H1 (cell line): ENCODE measurements at regions not wholly inside any gene's neighbourhood (a gene's known extent, or its start where the extent isn't known, plus 50 kb on each side); places are given as distances from the start of the nearest gene placed in this dataset.

ENCODE experiments used
- CTCF ChIA-PET: fragments of 300-600 bp; sonication (Branson Sonifier 250); formaldehyde crosslinking; loops from one replicate; lab custom pipeline; 2021; ENCODE audit not compliant: partially characterized antibody; lab: Charles Lee
- POLR2A ChIA-PET: fragments of 300-600 bp; sonication (Branson Sonifier 250); formaldehyde crosslinking; loops from one replicate; lab custom pipeline; 2021; ENCODE audit warnings: inconsistent platforms; ENCODE audit not compliant: partially characterized antibody; lab: Charles Lee
- DNase-seq, 2 experiments: peaks; one replicate each; pipeline versions ENCODE4 v3.0.0 to v3.0.0-alpha.2; 2010 to 2022; ENCODE audit warnings: low spot score in 2 of 2, low read depth in 1 of 2, mixed read lengths in 1 of 2
- FAIRE-seq: peaks from 2 replicates; lab custom pipeline; 2011; peaks lifted over from hg19 to GRCh38; lab: Jason Lieb, UNC
- H2AFZ ChIP-seq: 2 replicates; pipeline ENCODE4 v1.8.1; 2012; ENCODE audit warnings: low read length, inconsistent platforms
- H2AK5ac ChIP-seq: 2 replicates; pipeline ENCODE4 v1.6.1; 2013; ENCODE audit warnings: low read depth, low read length
- H2BK120ac ChIP-seq: replicated peaks from 2 replicates; pipeline ENCODE3; 2013; ENCODE audit warnings: low read depth, low read length, inconsistent platforms
- H2BK12ac ChIP-seq: 2 replicates; pipeline ENCODE4 v1.6.1; 2013; ENCODE audit warnings: low read depth, low read length
- H2BK15ac ChIP-seq: 2 replicates; pipeline ENCODE4 v1.6.1; 2013; ENCODE audit warnings: low read length
- H2BK20ac ChIP-seq: 2 replicates; pipeline ENCODE4 v1.6.1; 2013; ENCODE audit warnings: low read length
- H2BK5ac ChIP-seq: 2 replicates; pipeline ENCODE4 v1.6.1; 2013; ENCODE audit warnings: low read depth, low read length
- H3K14ac ChIP-seq: 2 replicates; pipeline ENCODE4 v1.6.1; 2013; ENCODE audit warnings: inconsistent platforms; ENCODE audit not compliant: insufficient read length
- H3K18ac ChIP-seq: 2 replicates; pipeline ENCODE4 v1.6.1; 2013; ENCODE audit warnings: low read length; ENCODE audit errors: extremely low read depth
- H3K23ac ChIP-seq: 2 replicates; pipeline ENCODE4 v1.6.1; 2013; ENCODE audit warnings: inconsistent platforms; ENCODE audit not compliant: insufficient read length
- H3K23me2 ChIP-seq: 2 replicates; pipeline ENCODE4 v1.6.1; 2013; ENCODE audit warnings: low read depth, low read length
- H3K27ac ChIP-seq: 2 replicates; pipeline ENCODE4 v1.6.1; 2011; ENCODE audit warnings: low read depth, low read length, inconsistent platforms
- H3K27me3 ChIP-seq, 4 experiments: replicated peaks in 1 of 4; 1 replicate in 1 of 4; 2 replicates in 3 of 4; pipeline versions ENCODE4 v1.6.1 to v1.8.1; 2011 to 2013; ENCODE audit warnings: low read length in 3 of 4, mild to moderate bottlenecking in 3 of 4, inconsistent platforms in 2 of 4, mixed read lengths in 2 of 4, moderate library complexity in 1 of 4; ENCODE audit not compliant: control insufficient read depth in 3 of 4, insufficient read depth in 3 of 4; ENCODE audit errors: extremely low read depth in 1 of 4
- H3K36me3 ChIP-seq, 4 experiments: 2 replicates each; pipeline versions ENCODE4 v1.6.1 to v1.8.1; 2011 to 2013; ENCODE audit warnings: mild to moderate bottlenecking in 4 of 4, low read length in 3 of 4, moderate library complexity in 2 of 4, control low read depth in 1 of 4, inconsistent platforms in 1 of 4; ENCODE audit not compliant: insufficient read depth in 4 of 4, control insufficient read depth in 2 of 4
- H3K4ac ChIP-seq: replicated peaks from 2 replicates; pipeline ENCODE3; 2013; ENCODE audit warnings: low read length, low read depth, mixed read lengths, inconsistent platforms; ENCODE audit not compliant: insufficient read length
- H3K4me1 ChIP-seq, 4 experiments: replicated peaks in 1 of 4; 1 replicate in 1 of 4; 2 replicates in 3 of 4; pipeline versions ENCODE4 v1.6.1 to v1.8.1; 2011 to 2013; ENCODE audit warnings: low read length in 3 of 4, inconsistent platforms in 2 of 4, mixed read lengths in 1 of 4; ENCODE audit not compliant: insufficient read depth in 4 of 4, control insufficient read depth in 3 of 4
- H3K4me2 ChIP-seq, 2 experiments: 2 replicates each; pipeline versions ENCODE4 v1.6.1 to v1.8.1; 2011 to 2013; ENCODE audit warnings: low read depth in 2 of 2, low read length in 2 of 2, control low read depth in 1 of 2, inconsistent platforms in 1 of 2, mild to moderate bottlenecking in 1 of 2; ENCODE audit not compliant: insufficient read depth in 1 of 2
- H3K4me3 ChIP-seq, 4 experiments: fragments of 200-600, 300-600 bp in 1 of 4; sonication (generic), shearing (Covaris generic), sonication (Bioruptor Twin) in 1 of 4; 2 replicates each; pipeline versions ENCODE4 v1.5.1 to v1.8.1; 2011 to 2016; ENCODE audit warnings: low read length in 4 of 4, low read depth in 3 of 4, control low read depth in 2 of 4, inconsistent platforms in 2 of 4, mild to moderate bottlenecking in 2 of 4, mixed read lengths in 1 of 4, moderate library complexity in 1 of 4; ENCODE audit not compliant: insufficient read depth in 2 of 4; ENCODE audit errors: extremely low read depth in 1 of 4
- H3K56ac ChIP-seq: replicated peaks from 2 replicates; pipeline ENCODE3; 2013; ENCODE audit warnings: low read depth, mild to moderate bottlenecking, mixed read lengths, low read length, inconsistent platforms; ENCODE audit not compliant: insufficient read length
- H3K79me1 ChIP-seq: 2 replicates; pipeline ENCODE4 v1.6.1; 2013; ENCODE audit warnings: low read depth, low read length, control low read depth
- H3K79me2 ChIP-seq, 2 experiments: 2 replicates each; pipeline versions ENCODE4 v1.6.1 to v1.8.1; 2012 to 2013; ENCODE audit warnings: low read length in 2 of 2, mild to moderate bottlenecking in 2 of 2, inconsistent platforms in 1 of 2; ENCODE audit not compliant: insufficient read depth in 2 of 2, control insufficient read depth in 1 of 2
- H3K9ac ChIP-seq, 4 experiments: replicated peaks in 1 of 4; 1 replicate in 1 of 4; 2 replicates in 3 of 4; pipeline versions ENCODE4 v1.6.1 to v1.8.1; 2011 to 2013; ENCODE audit warnings: low read depth in 3 of 4, low read length in 3 of 4, control low read depth in 2 of 4, mild to moderate bottlenecking in 2 of 4, moderate library complexity in 2 of 4, inconsistent platforms in 1 of 4; ENCODE audit errors: extremely low read depth in 1 of 4
- H3K9me3 ChIP-seq, 2 experiments: 2 replicates each; pipeline versions ENCODE4 v1.6.1 to v1.8.1; 2012 to 2013; ENCODE audit warnings: mild to moderate bottlenecking in 2 of 2, moderate library complexity in 2 of 2, control low read depth in 1 of 2, inconsistent platforms in 1 of 2, low read depth in 1 of 2, low read length in 1 of 2, mixed read lengths in 1 of 2; ENCODE audit not compliant: insufficient read depth in 2 of 2
- H4K20me1 ChIP-seq, 2 experiments: replicated peaks in 1 of 2; 2 replicates each; pipeline versions ENCODE3 to v1.8.1; 2011 to 2013; ENCODE audit warnings: inconsistent platforms in 2 of 2, low read length in 2 of 2, mild to moderate bottlenecking in 1 of 2; ENCODE audit not compliant: insufficient read depth in 2 of 2, control insufficient read depth in 1 of 2
- H4K5ac ChIP-seq: 2 replicates; pipeline ENCODE4 v1.6.1; 2013; ENCODE audit warnings: low read length, low read depth, mixed read lengths, inconsistent platforms; ENCODE audit not compliant: insufficient read length
- H4K8ac ChIP-seq: 2 replicates; pipeline ENCODE4 v1.8.0; 2013; ENCODE audit warnings: mild to moderate bottlenecking, moderate library complexity, low read length, inconsistent platforms; ENCODE audit not compliant: insufficient read depth; ENCODE audit errors: extremely low read depth
- H4K91ac ChIP-seq: replicated peaks from 2 replicates; pipeline ENCODE3; 2013; ENCODE audit warnings: low read length, mixed read lengths, inconsistent platforms; ENCODE audit not compliant: insufficient read length
- EZH2 ChIP-seq: fragments of 200-600 bp; sonication (generic); IDR thresholded peaks from 2 replicates; pipeline ENCODE4 v1.7.1; 2012; ENCODE audit warnings: low read depth, mild to moderate bottlenecking, moderate library complexity, low read length, inconsistent platforms; ENCODE audit not compliant: severe bottlenecking
- KDM4A ChIP-seq: IDR thresholded peaks from one replicate; pipeline ENCODE4 v1.7.1; 2012; ENCODE audit warnings: low read depth, mild to moderate bottlenecking, moderate library complexity, low read length, inconsistent platforms; ENCODE audit not compliant: severe bottlenecking
- MAX ChIP-seq: IDR thresholded peaks from 2 replicates; pipeline ENCODE4 v1.6.1; 2012; ENCODE audit warnings: inconsistent platforms
- SUZ12 ChIP-seq: fragments of 200-600 bp; sonication (generic); IDR thresholded peaks from 2 replicates; pipeline ENCODE4 v1.6.1; 2012; ENCODE audit warnings: mild to moderate bottlenecking, inconsistent platforms, low read length, moderate library complexity, mixed read lengths
- WGBS, 2 experiments: shearing (Covaris generic) in 1 of 2; methylation state at CpG; one replicate each; pipeline versions ENCODE4 v1.1.6 to v1.1.7; 2013 to 2015; ENCODE audit warnings: low lambda C conversion rate in 2 of 2, mixed read lengths in 2 of 2, inconsistent platforms in 1 of 2, low coverage in 1 of 2, missing lambda C conversion rate in 1 of 2; ENCODE audit not compliant: insufficient replicate concordance in 2 of 2, insufficient coverage in 1 of 2, insufficient read length in 1 of 2; ENCODE audit errors: extremely low coverage in 1 of 2, missing lambda C conversion rate in 1 of 2; 5-methylcytosine and 5-hydroxymethylcytosine counted together

GRCh38 chr5:73381590-73382400 lies 66.8 kb downstream of the FOXD1 start:
- H2AFZ ChIP-seq, result peak overlapping the region; percentile 56; the same call in 1 of the 2 replicates
- H3K36me3 ChIP-seq, result no peaks in the 10 kb centered on the region
- no peak overlapping the region for H4K91ac ChIP-seq
- H2BK5ac ChIP-seq, result no peak overlapping the region
- no peak overlapping the region for H3K27ac ChIP-seq
- H4K8ac ChIP-seq, result peak overlapping the region; percentile 88
- H3K79me2 ChIP-seq, result no peaks in the 10 kb centered on the region
- 0 out of 2 replicates have a peak overlapping the region, but pooled peaks have one; percentile 2 for H2BK12ac ChIP-seq
- peak overlapping the region in 3 of 4 experiments; percentile 11 to 53 (median 23); a peak in 5 of 8 replicates for H3K4me3 ChIP-seq
- H3K4ac ChIP-seq, result no peak overlapping the region
- no peak overlapping the region for H2BK120ac ChIP-seq
- no peak overlapping the region for H2BK20ac ChIP-seq
- no peaks in the 10 kb centered on the region for H4K20me1 ChIP-seq
- H3K23ac ChIP-seq, result no peak overlapping the region
- no peak overlapping the region for H3K56ac ChIP-seq
- ChIA-PET CTCF (interaction anchor here (0.6 to 1.1 kb wide), 2 partner anchors 32 to 71 kb away, joined by 3 to 4 read pairs; no protein-coding TSS in a partner anchor), POLR2A (interaction anchor here (0.9 to 1.6 kb wide), 2 partner anchors 15 to 35 kb away, joined by 3 to 4 read pairs; no protein-coding TSS in a partner anchor)
- DNase-seq (peak in 1 of 2 experiments; percentile 66), FAIRE-seq (no peak)
- 30% methylated on average over 67 of the region's 90 CpGs; no CpG with 5 or more reads in 1 of the 2 experiments for WGBS, 2 experiments
- H3K4me1 ChIP-seq, result peaks cover 0 to 3% (median 0%) of the 10 kb centered on the region in 4 experiments; a peak in 3 of 7 replicates
- H3K14ac ChIP-seq, result no peak overlapping the region
- no peak overlapping the region for H2AK5ac ChIP-seq
- no peak overlapping the region; the same call in 1 of the 2 replicates for H3K18ac ChIP-seq
- no peak overlapping the region for H2BK15ac ChIP-seq
- H3K4me2 ChIP-seq, result peak overlapping the region; percentile 18 to 67; a peak in 3 of 4 replicates
- H4K5ac ChIP-seq, result no peak overlapping the region
- H3K9me3 ChIP-seq, result peaks cover 4 to 13% of the 10 kb centered on the region in 2 experiments; a peak in 2 of 4 replicates
- no peak overlapping the region for H3K9ac ChIP-seq
- no peaks in the 10 kb centered on the region for H3K79me1 ChIP-seq
- H3K27me3 ChIP-seq, result peaks cover 18 to 49% (median 39%) of the 10 kb centered on the region in 4 experiments
- no peaks in the 10 kb centered on the region; the same call in 1 of the 2 replicates for H3K23me2 ChIP-seq
- TF ChIP-seq EZH2 (peak; percentile 84), MAX (peak; percentile 26; the same call in 1 of the 2 replicates), KDM4A (peak; percentile 36), SUZ12 (peak; percentile 85)
